Activated CD4-positive, CD25-positive, alpha-beta regulatory T cell treated with anti-CD3 and anti-CD28 coated beads, Interleukin-2, amount 50 U/mL, for 24 hours (primary cell): ENCODE measurements at regions not wholly inside any gene's neighbourhood (a gene's known extent, or its start where the extent isn't known, plus 50 kb on each side); places are given as distances from the start of the nearest gene placed in this dataset.
"Not testable (repeated sequence)": the region's sequence is repeated elsewhere in the genome, so short reads cannot be mapped to it uniquely, and the experiment has no call there.

ENCODE experiments used
- ATAC-seq, 2 donors: fragments of 150-1000 bp; cut with Tn5 transposase; one replicate each; pipeline ENCODE4 v1.10.0; 2021; ENCODE audit warnings: mild to moderate bottlenecking in 1 of 2, moderate library complexity in 1 of 2

- no peak for ATAC-seq
These were observed 74.7 kb downstream of the BUD13 start for GRCh38 chr11:116698080-116698479.

- no peak for ATAC-seq
These were observed 75.1 kb downstream of the BUD13 start for GRCh38 chr11:116697639-116698038.

GRCh38 chr11:116697011-116697410, 75.8 kb downstream of the BUD13 start:
- ATAC-seq, result no peak

- no peak for ATAC-seq
These were observed 76.3 kb downstream of the BUD13 start for GRCh38 chr11:116696381-116696941.

GRCh38 chr11:116695657-116696254, 77.0 kb downstream of the BUD13 start:
- ATAC-seq, result no peak

GRCh38 chr11:116694815-116695590, 77.8 kb downstream of the BUD13 start:
- ATAC-seq, result no peak

- ATAC-seq, result no peak
These were observed 78.5 kb downstream of the BUD13 start for GRCh38 chr11:116694349-116694725.

- ATAC-seq, result no peak
These were observed 79.0 kb downstream of the BUD13 start for GRCh38 chr11:116693593-116694348.

GRCh38 chr11:116693102-116693570, 79.7 kb downstream of the BUD13 start:
- ATAC-seq, result no peak

GRCh38 chr11:116692318-116693101, 80.3 kb downstream of the BUD13 start:
- ATAC-seq, result no peak

- ATAC-seq, result peak; percentile 55 to 61
These were observed 81.0 kb downstream of the BUD13 start for GRCh38 chr11:116691771-116692177.

GRCh38 chr11:116690611-116691010, 82.2 kb downstream of the BUD13 start:
- no peak for ATAC-seq

- no peak for ATAC-seq
These were observed 83.2 kb downstream of the BUD13 start for GRCh38 chr11:116689413-116690127.

GRCh38 chr11:116688202-116688540, 84.6 kb downstream of the BUD13 start:
- no peak for ATAC-seq

GRCh38 chr11:116687458-116688201, 85.2 kb downstream of the BUD13 start:
- no peak for ATAC-seq

- no peak for ATAC-seq
These were observed 85.9 kb downstream of the BUD13 start for GRCh38 chr11:116686866-116687265.

- no peak for ATAC-seq
These were observed 88.8 kb downstream of the BUD13 start for GRCh38 chr11:116683982-116684381.

- ATAC-seq, result no peak
These were observed 92.2 kb downstream of the BUD13 start for GRCh38 chr11:116680349-116681125.

- ATAC-seq, result no peak
These were observed 93.9 kb downstream of the BUD13 start for GRCh38 chr11:116678887-116679286.

- not testable (repeated sequence) for ATAC-seq
These were observed 105.5 kb downstream of the BUD13 start for GRCh38 chr11:116667318-116667717.
